ENCODE measurements at regions not wholly inside any gene's neighbourhood (a gene's known extent, or its start where the extent isn't known, plus 50 kb on each side); places are given as distances from the start of the nearest gene placed in this dataset.

DNA sequence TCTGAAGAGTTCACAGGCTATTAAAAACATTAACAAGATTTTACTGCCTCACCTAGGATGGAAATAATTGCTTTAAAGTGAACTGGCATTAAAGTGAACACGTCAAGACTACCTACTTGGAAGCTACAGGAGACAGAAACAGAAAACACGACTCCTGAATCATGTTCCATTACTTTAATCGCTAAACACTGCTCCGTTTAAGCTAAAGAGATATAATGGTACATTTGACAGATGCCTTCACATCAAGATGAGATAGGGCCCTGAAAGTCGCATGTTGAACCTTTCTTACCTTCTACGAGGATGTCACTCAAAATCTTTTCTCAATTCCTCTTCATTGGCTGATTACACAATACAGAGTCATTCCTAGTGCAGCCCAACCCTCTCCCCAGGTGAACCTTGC, 206.3 kb upstream of the GATB start:
- no peaks in the 10 kb centered on the region for H3K36me3 Mint-ChIP-seq (ENCODE audit: insufficient read depth, unreplicated experiment)

DNA sequence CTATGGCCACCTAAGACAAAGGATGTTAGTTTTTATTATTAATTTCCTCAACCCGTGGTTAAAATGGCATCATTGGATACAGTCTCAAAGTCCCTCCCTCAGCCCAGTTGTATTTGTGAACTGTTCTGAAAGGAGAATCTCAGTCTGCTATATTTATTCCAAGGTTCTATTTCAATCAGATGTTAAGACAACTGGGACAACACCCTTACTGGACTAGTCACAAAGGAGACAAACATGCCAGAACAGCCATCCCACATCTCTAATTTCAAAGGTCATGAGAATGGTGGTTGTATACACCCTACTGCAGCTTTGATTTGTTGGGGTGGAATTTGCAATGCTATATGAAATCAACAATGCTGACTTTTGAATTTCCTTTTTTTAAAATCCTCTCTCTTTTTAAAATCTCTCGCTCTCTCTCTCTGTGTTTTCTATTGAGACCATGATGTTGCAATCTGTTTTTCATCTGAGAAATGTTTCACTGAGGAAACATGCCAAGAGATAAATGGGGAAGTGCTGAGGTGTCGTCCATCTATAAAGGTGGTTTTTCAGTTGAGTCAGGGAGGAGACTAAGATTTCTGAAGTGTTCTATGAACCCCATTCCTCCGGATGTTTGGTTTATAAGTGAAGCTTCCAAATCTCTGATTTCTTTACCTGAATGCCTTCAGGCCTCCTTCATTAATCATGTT, 201.5 kb upstream of the GATB start:
- Mint-ChIP-seq H3K4me1 (ENCODE audit: insufficient read depth, unreplicated experiment) (peaks cover 11% of the 10 kb centered on the region), H3K9me3 (ENCODE audit: unreplicated experiment) (no peaks in the 10 kb centered on the region), H3K4me3 (ENCODE audit: unreplicated experiment) (no peak overlapping the region), H3K27ac (ENCODE audit: low read depth, unreplicated experiment) (no peak overlapping the region), H3K36me3 (ENCODE audit: insufficient read depth, unreplicated experiment) (no peaks in the 10 kb centered on the region), H3K27me3 (ENCODE audit: insufficient read depth, unreplicated experiment) (no peaks in the 10 kb centered on the region)
- POLR2A ChIA-PET = interaction anchor here (0.6 kb wide), 1 partner anchor 1301 kb away, joined by 3 read pairs; no protein-coding TSS in a partner anchor
- BruUV-seq (replicated peaks) = no TSS peak
- TF ChIP-seq, protein P1, sequence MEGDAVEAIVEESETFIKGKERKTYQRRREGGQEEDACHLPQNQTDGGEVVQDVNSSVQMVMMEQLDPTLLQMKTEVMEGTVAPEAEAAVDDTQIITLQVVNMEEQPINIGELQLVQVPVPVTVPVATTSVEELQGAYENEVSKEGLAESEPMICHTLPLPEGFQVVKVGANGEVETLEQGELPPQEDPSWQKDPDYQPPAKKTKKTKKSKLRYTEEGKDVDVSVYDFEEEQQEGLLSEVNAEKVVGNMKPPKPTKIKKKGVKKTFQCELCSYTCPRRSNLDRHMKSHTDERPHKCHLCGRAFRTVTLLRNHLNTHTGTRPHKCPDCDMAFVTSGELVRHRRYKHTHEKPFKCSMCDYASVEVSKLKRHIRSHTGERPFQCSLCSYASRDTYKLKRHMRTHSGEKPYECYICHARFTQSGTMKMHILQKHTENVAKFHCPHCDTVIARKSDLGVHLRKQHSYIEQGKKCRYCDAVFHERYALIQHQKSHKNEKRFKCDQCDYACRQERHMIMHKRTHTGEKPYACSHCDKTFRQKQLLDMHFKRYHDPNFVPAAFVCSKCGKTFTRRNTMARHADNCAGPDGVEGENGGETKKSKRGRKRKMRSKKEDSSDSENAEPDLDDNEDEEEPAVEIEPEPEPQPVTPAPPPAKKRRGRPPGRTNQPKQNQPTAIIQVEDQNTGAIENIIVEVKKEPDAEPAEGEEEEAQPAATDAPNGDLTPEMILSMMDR (IDR thresholded peaks at IDR 0.05; ENCODE audit: unreplicated experiment) = no peak
- intact Hi-C loops (cut with micrococcal nuclease) = no loop called here
- CTCF ChIA-PET = no interaction called here
- DNase-seq (ENCODE audit: unreplicated experiment) = no peak

More for the DNA sequence above, 206.3 kb upstream of the GATB start:
- no peak for DNase-seq (ENCODE audit: unreplicated experiment)
- no peaks in the 10 kb centered on the region for H3K27me3 Mint-ChIP-seq (ENCODE audit: insufficient read depth, unreplicated experiment)
- intact Hi-C loops (cut with micrococcal nuclease) = no loop called here
- BruUV-seq (replicated peaks) = no TSS peak
- TF ChIP-seq, protein P1 (IDR thresholded peaks at IDR 0.05; ENCODE audit: unreplicated experiment) = no peak
- no peak overlapping the region for H3K27ac Mint-ChIP-seq (ENCODE audit: low read depth, unreplicated experiment)
- peaks cover 6% of the 10 kb centered on the region for H3K4me1 Mint-ChIP-seq (ENCODE audit: insufficient read depth, unreplicated experiment)
- no peaks in the 10 kb centered on the region for H3K9me3 Mint-ChIP-seq (ENCODE audit: unreplicated experiment)
- H3K4me3 Mint-ChIP-seq (ENCODE audit: unreplicated experiment) = no peak overlapping the region
- ChIA-PET POLR2A (interaction anchor here (0.7 kb wide), 1 partner anchor 14 kb away, joined by 3 read pairs; no protein-coding TSS in a partner anchor), CTCF (interaction anchor here (0.7 to 0.8 kb wide), 2 partner anchors 24 to 579 kb away, joined by 3 read pairs; no protein-coding TSS in a partner anchor)

DNA sequence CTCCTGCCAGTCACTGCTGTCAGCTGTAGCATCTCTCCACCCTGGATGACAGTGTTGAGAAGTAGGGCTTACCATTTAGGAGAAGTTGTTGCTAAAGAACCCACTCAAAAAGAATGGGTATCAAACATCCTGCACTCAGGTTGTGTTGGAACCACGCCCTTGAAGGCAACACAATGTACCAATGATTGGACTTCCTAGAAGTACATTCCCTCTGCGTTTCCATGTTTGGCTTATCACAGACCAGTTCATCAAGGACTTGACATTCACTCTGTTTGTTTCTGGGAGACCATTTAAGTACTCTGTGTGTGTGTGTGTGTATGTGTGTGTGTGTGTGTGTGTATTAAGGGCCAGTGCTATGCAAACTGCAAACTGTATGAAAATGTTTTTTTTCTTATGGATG, 200.6 kb upstream of the GATB start:
- H3K9me3 Mint-ChIP-seq (ENCODE audit: unreplicated experiment) = no peaks in the 10 kb centered on the region
- peaks cover 11% of the 10 kb centered on the region for H3K4me1 Mint-ChIP-seq (ENCODE audit: insufficient read depth, unreplicated experiment)
- no peaks in the 10 kb centered on the region for H3K27me3 Mint-ChIP-seq (ENCODE audit: insufficient read depth, unreplicated experiment)
- no TSS peak for BruUV-seq (replicated peaks)
- POLR2A ChIA-PET = interaction anchor here (1.1 kb wide), 1 partner anchor 15 kb away, joined by 3 read pairs; no protein-coding TSS in a partner anchor
- no peak overlapping the region for H3K4me3 Mint-ChIP-seq (ENCODE audit: unreplicated experiment)
- DNase-seq (ENCODE audit: unreplicated experiment) = no peak
- intact Hi-C loops (cut with micrococcal nuclease) = no loop called here
- no peaks in the 10 kb centered on the region for H3K36me3 Mint-ChIP-seq (ENCODE audit: insufficient read depth, unreplicated experiment)
- TF ChIP-seq, protein P1 (IDR thresholded peaks at IDR 0.05; ENCODE audit: unreplicated experiment) = no peak
- CTCF ChIA-PET = no interaction called here
- H3K27ac Mint-ChIP-seq (ENCODE audit: low read depth, unreplicated experiment) = no peak overlapping the region

DNA sequence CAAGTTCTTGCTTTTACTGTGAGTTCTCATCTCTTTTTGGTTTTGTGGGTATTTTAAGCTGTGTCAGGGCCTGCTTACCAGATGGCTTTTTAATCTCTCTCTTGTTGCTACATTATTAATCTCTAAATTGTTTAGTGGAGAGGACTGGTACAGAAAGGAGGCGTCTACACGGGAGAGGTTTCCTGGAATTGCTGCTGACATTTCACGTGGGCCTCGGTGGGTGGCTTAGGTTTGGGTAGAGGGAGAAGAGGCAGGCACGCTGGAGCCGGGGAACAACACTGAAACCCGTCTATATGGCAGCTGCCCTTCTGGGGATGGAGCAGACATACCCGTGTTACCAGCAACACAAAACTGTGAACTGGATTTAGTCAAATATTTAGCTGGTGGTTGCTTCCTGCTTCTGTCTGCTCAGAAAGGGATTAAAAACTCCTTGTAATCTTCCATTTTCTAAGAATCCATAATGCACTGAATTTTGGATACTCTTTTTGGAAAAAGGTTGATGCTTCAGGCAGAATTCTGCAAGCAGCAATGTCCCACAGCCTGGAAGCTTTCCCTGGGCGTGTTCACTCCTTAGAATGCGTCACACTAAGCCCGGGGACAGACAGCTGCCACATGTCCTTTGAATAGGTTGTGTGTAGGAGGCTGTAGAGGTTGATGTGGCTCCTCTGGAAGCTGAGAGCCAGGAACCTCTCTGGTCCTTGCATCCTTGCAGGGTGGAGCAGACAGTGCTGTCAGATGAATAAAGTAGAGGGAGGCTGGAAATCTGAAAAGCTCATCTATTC, 199.8 kb upstream of the GATB start:
- peaks cover 11% of the 10 kb centered on the region for H3K4me1 Mint-ChIP-seq (ENCODE audit: insufficient read depth, unreplicated experiment)
- H3K27me3 Mint-ChIP-seq (ENCODE audit: insufficient read depth, unreplicated experiment) = no peaks in the 10 kb centered on the region
- TF ChIP-seq, protein P1 (IDR thresholded peaks at IDR 0.05; ENCODE audit: unreplicated experiment) = no peak
- no peaks in the 10 kb centered on the region for H3K9me3 Mint-ChIP-seq (ENCODE audit: unreplicated experiment)
- H3K4me3 Mint-ChIP-seq (ENCODE audit: unreplicated experiment) = no peak overlapping the region
- no peaks in the 10 kb centered on the region for H3K36me3 Mint-ChIP-seq (ENCODE audit: insufficient read depth, unreplicated experiment)
- intact Hi-C loops (cut with micrococcal nuclease) = no loop called here
- no peak overlapping the region for H3K27ac Mint-ChIP-seq (ENCODE audit: low read depth, unreplicated experiment)
- CTCF ChIA-PET = interaction anchor here (0.6 to 0.8 kb wide), 2 partner anchors 426 to 679 kb away, joined by 3 to 5 read pairs; no protein-coding TSS in a partner anchor
- no TSS peak for BruUV-seq (replicated peaks)
- DNase-seq (ENCODE audit: unreplicated experiment) = peak; percentile 2
- POLR2A ChIA-PET = interaction anchor here (1.1 kb wide), 1 partner anchor 16 kb away, joined by 3 read pairs; no protein-coding TSS in a partner anchor

All from MCF 10A (cell line).